Fibroblast of lung (primary cell): ENCODE measurements at regions not wholly inside any gene's neighbourhood (a gene's known extent, or its start where the extent isn't known, plus 50 kb on each side); places are given as distances from the start of the nearest gene placed in this dataset.

Source experiments
- CTCF ChIP-seq, 2 donors: IDR thresholded peaks in 1 of 2; conservative IDR thresholded peaks in 1 of 2; 1 replicate in 1 of 2; 2 replicates in 1 of 2; pipeline ENCODE4 v1.5.1; 2011 to 2012; ENCODE audit warnings: low read length in 2 of 2, control low read depth in 1 of 2, inconsistent platforms in 1 of 2, low read depth in 1 of 2, mild to moderate bottlenecking in 1 of 2
- EZH2 ChIP-seq: IDR thresholded peaks from 2 replicates; pipeline ENCODE4 v1.5.1; 2012; ENCODE audit warnings: low read length, control low read depth, mild to moderate bottlenecking; ENCODE audit errors: missing control alignments

GRCh38 chr1:90400131-90400530, 317.0 kb downstream of the BARHL2 start:
- no peak for TF ChIP-seq CTCF (conservative IDR thresholded peaks at IDR 0.05 in 1 of 2, IDR thresholded peaks at IDR 0.05 in 1 of 2; ENCODE audit: low read depth in 1 of 2, low read length in 2 of 2)
- TF ChIP-seq EZH2: no peak
